Activated naive CD8-positive, alpha-beta T cell treated with anti-CD3 and anti-CD28 coated beads for 36 hours (primary cell): ENCODE measurements at regions not wholly inside any gene's neighbourhood (a gene's known extent, or its start where the extent isn't known, plus 50 kb on each side); places are given as distances from the start of the nearest gene placed in this dataset.

Experiments
- DNase-seq: peaks from one replicate; pipeline ENCODE4 v3.0.0; 2021
- H3K27ac Mint-ChIP-seq: one replicate; pipeline ENCODE4 v1.8.0; 2022; ENCODE audit warnings: mild to moderate bottlenecking, moderate library complexity, mixed read lengths
- H3K27me3 Mint-ChIP-seq: one replicate; pipeline ENCODE4 v1.8.0; 2022; ENCODE audit warnings: mild to moderate bottlenecking, mixed read lengths
- H3K36me3 Mint-ChIP-seq: one replicate; pipeline ENCODE4 v1.8.0; 2021; ENCODE audit warnings: mild to moderate bottlenecking, mixed read lengths
- H3K4me1 Mint-ChIP-seq: one replicate; pipeline ENCODE4 v1.8.0; 2021; ENCODE audit warnings: mixed read lengths
- H3K4me3 Mint-ChIP-seq: one replicate; pipeline ENCODE4 v1.8.0; 2022; ENCODE audit warnings: mild to moderate bottlenecking, moderate library complexity, mixed read lengths
- H3K9me3 Mint-ChIP-seq: one replicate; pipeline ENCODE4 v1.8.0; 2022; ENCODE audit warnings: mixed read lengths

GRCh38 chr21:25254491-25255174 lies 352.6 kb downstream of the MRPL39 start:
- no peaks in the 10 kb centered on the region for H3K36me3 Mint-ChIP-seq
- H3K4me3 Mint-ChIP-seq = no peak overlapping the region

DNA sequence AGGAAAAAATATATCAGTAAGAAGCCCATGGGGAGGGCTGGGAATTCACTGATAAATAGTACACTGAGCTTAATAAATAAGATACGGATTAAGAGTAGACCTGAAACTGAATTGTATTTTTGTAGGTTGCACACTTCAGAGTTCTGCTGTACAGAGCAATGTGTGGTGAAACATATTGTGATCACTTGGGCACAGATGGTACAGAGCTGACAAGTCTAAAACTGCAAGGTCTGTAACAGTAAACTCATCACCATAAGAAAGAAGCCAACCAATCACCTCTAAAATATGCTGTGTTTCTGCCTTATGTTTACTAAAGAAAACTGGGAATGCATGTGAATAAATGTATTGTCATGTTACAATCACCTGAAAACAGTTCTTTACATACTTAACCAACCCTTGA lies 360.7 kb downstream of the MRPL39 start:
- no peak overlapping the region for H3K4me3 Mint-ChIP-seq
- no peaks in the 10 kb centered on the region for H3K36me3 Mint-ChIP-seq

More at GRCh38 chr21:25254491-25255174, 352.6 kb downstream of the MRPL39 start:
- no peak overlapping the region for H3K27ac Mint-ChIP-seq
- peaks cover 8% of the 10 kb centered on the region for H3K27me3 Mint-ChIP-seq
- no peaks in the 10 kb centered on the region for H3K9me3 Mint-ChIP-seq
- no peak for DNase-seq
- H3K4me1 Mint-ChIP-seq = no peaks in the 10 kb centered on the region

DNA sequence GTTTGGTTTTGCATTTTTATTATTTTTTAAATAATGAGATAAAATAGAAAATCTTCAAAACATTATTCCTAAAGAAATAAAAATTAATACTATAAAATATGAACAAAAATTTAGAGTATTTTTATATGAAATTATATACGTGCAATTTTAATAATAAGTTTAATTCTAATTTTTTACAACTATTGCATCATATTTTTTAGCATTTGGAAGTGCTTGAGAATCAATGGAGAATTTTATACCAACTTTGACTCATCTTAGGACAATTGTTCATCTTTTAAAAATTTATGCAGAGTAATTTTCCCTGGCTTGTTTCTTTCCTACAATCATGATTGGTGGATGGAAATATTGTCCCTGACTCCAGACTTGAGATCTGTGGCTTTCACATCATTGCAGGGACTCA lies 362.5 kb downstream of the MRPL39 start:
- Mint-ChIP-seq H3K27me3 (no peaks in the 10 kb centered on the region), H3K4me1 (no peaks in the 10 kb centered on the region), H3K27ac (no peak overlapping the region), H3K4me3 (no peak overlapping the region), H3K9me3 (no peaks in the 10 kb centered on the region), H3K36me3 (no peaks in the 10 kb centered on the region)
- no peak for DNase-seq

More for the DNA sequence above, 360.7 kb downstream of the MRPL39 start:
- Mint-ChIP-seq H3K27ac (no peak overlapping the region), H3K27me3 (no peaks in the 10 kb centered on the region), H3K9me3 (no peaks in the 10 kb centered on the region), H3K4me1 (no peaks in the 10 kb centered on the region)
- no peak for DNase-seq

DNA sequence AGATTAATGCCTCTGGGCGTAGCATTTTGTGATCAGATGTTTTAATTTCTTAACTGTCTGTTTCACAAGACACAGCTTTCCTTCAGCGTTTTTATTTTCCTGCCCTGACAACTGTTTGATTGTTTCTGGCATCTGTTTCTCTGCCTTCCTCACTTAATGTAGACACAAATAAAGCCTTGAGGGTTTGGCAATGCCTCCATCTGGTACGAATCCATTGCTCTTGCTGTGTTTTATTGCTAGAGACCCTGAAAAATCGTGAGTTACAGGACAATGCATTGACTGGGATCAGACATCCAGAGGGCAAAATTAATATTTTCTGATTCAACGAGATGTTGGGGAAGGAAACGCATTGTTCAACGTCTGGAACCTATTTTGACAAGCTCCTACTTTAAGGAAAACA lies 363.5 kb downstream of the MRPL39 start:
- no peaks in the 10 kb centered on the region for H3K27me3 Mint-ChIP-seq
- no peak overlapping the region for H3K27ac Mint-ChIP-seq
- no peak overlapping the region for H3K4me3 Mint-ChIP-seq
- no peaks in the 10 kb centered on the region for H3K4me1 Mint-ChIP-seq
- H3K9me3 Mint-ChIP-seq = no peaks in the 10 kb centered on the region
- no peaks in the 10 kb centered on the region for H3K36me3 Mint-ChIP-seq
- no peak for DNase-seq

DNA sequence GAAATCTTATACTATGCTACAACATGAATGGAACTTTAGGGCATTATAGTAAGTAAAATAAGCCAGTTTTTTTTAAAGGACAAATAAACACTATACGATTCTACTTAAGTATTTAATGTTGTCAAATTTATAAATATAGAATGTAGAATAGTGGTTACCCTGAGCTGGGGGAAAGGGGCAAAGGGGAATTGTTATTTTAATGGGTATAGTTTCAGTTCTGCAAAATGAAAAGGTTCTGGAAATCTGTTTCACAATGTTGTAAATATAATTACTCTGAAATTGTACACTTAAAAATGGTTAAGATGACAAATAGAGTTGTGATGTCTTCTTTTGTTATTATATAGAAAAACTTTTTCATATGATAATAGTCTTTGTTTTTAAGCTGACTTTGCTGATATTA lies 366.3 kb downstream of the MRPL39 start:
- H3K4me1 Mint-ChIP-seq = no peaks in the 10 kb centered on the region
- no peak overlapping the region for H3K4me3 Mint-ChIP-seq
- peaks cover 5% of the 10 kb centered on the region for H3K9me3 Mint-ChIP-seq
- H3K27me3 Mint-ChIP-seq = no peaks in the 10 kb centered on the region
- no peak overlapping the region for H3K27ac Mint-ChIP-seq
- H3K36me3 Mint-ChIP-seq = no peaks in the 10 kb centered on the region
- DNase-seq = no peak

DNA sequence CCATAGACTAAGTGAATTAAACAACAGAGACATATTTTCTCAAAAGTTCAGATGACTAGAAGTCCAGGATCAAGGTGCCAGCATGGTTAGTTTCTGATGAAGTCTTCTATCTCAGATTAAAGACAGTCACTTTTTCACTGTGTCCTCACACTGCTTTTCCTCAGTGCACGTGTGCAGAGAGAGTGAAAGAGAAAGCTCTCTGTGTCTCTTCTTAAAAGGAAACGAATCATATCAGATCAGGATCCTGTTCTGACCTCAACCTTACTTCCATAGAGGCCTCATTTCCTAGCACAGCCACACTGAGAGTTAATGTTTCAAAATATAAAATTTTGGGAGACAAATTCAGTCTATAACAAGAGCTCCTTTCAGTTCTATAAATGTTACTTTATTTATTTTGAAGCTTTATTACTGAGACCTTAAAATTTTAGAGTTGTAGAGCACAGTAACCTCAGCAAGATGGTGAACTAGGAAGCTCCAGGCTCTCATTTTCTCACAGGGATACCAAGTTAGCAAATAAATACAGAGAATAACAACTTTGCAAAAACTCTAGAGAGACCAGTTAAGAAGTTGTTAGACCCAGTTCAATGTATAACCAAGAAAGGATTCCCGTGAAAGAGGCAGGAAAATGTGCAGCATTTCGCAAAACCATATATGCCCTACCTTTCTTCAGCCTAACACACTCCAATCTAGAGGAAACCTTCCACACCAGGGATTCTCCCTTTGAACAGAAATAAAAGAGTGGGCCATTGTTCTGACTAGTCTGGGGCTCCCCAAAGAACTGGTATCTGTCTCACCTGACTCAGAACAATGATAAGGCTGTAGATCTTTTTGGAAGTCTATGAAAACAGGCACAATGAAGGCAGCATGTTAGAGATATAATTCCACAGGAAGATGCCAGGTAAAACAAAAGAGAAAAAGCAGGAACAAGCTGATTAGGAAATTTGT lies 372.2 kb downstream of the MRPL39 start:
- no peak for DNase-seq
- Mint-ChIP-seq H3K4me1 (no peaks in the 10 kb centered on the region), H3K36me3 (no peaks in the 10 kb centered on the region), H3K27me3 (peaks cover 3% of the 10 kb centered on the region), H3K27ac (no peak overlapping the region), H3K9me3 (peaks cover 5% of the 10 kb centered on the region), H3K4me3 (no peak overlapping the region)

DNA sequence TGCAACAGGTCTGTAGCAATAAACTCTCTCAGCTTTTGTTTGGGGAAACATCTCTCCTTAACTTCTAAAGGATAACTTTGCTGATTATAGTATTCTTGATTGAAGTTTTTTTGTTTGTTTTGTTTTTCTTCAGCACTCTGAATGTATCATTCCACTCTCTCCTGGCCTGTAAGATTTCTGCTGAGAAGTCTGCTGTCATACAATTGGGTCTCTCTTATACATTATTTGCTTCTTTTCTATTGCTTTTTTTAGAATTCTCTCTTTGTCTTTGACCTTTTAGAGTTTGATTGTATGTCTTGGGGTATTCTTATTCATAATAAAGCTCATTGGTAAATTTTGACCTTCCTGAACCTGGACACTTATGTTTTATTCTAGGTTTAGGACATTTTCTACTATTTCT lies 386.3 kb downstream of the MRPL39 start:
- H3K4me1 Mint-ChIP-seq = no peaks in the 10 kb centered on the region
- no peak for DNase-seq
- no peak overlapping the region for H3K27ac Mint-ChIP-seq
- H3K9me3 Mint-ChIP-seq = peaks cover 13% of the 10 kb centered on the region
- H3K27me3 Mint-ChIP-seq = no peaks in the 10 kb centered on the region
- H3K36me3 Mint-ChIP-seq = no peaks in the 10 kb centered on the region
- no peak overlapping the region for H3K4me3 Mint-ChIP-seq

GRCh38 chr21:25220169-25220568 lies 387.1 kb downstream of the MRPL39 start:
- no peak for DNase-seq
- Mint-ChIP-seq H3K27me3 (no peaks in the 10 kb centered on the region), H3K4me3 (no peak overlapping the region), H3K9me3 (peaks cover 13% of the 10 kb centered on the region), H3K27ac (no peak overlapping the region), H3K36me3 (no peaks in the 10 kb centered on the region), H3K4me1 (no peaks in the 10 kb centered on the region)

DNA sequence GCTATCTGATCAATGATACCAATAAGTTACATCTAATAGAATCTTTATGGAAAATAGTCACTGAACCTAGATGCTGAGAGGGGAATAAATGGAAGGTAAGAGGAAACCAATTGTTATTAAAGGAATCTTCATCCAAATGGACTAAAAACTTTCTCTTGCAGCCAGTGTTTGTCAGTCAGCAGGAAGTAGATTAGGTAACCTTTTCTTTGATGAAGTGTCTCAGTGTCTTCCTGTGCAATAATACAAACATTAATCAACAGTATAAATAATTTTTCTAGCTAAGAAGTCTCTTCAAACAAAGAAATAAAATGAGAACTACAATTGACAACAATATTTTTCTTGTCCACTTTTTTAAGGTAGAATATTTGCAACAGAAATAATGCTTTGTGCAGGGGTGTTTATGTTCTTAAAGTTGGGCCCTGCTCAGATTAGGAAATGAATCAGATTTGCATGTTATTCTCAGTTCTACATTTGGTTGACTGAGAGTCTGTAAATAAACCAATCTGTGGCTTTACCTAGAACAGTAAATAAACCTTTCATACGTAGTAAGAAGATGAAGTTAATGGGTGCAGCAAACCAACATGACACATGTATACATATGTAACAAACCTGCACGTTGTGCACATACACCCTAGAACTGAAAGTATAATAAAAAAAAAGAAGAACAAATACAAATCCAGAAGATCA lies 391.4 kb downstream of the MRPL39 start:
- Mint-ChIP-seq H3K27me3 (no peaks in the 10 kb centered on the region), H3K9me3 (peaks cover 7% of the 10 kb centered on the region), H3K4me1 (no peaks in the 10 kb centered on the region), H3K27ac (no peak overlapping the region), H3K4me3 (no peak overlapping the region), H3K36me3 (no peaks in the 10 kb centered on the region)
- no peak for DNase-seq

- DNase-seq = no peak
- Mint-ChIP-seq H3K4me1 (no peaks in the 10 kb centered on the region), H3K27me3 (no peaks in the 10 kb centered on the region), H3K27ac (no peak overlapping the region), H3K9me3 (peaks cover 7% of the 10 kb centered on the region), H3K4me3 (no peak overlapping the region), H3K36me3 (no peaks in the 10 kb centered on the region)
Observed at GRCh38 chr21:25214676-25215075, 392.6 kb downstream of the MRPL39 start.

DNA sequence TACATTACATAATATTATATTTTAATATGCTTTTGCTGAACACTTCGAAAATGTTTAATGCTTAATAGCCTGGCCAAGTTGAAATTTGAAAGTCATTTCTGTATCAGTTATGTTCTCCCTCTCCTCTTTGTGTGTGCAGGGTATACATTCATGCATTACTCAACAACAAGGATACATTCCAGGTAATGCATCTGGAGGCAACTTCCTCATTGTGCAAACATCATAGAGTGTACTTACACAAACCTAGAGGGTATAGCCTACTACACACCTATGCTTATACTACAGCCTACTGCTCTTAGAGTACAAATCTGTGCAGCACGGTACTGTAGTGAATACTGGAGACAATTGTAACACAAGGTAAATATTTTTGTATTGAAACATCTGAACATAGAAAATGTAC lies 407.3 kb downstream of the MRPL39 start:
- no peaks in the 10 kb centered on the region for H3K4me1 Mint-ChIP-seq
- no peak overlapping the region for H3K4me3 Mint-ChIP-seq
- no peak overlapping the region for H3K27ac Mint-ChIP-seq
- DNase-seq = no peak
- H3K27me3 Mint-ChIP-seq = no peaks in the 10 kb centered on the region
- no peaks in the 10 kb centered on the region for H3K9me3 Mint-ChIP-seq
- H3K36me3 Mint-ChIP-seq = no peaks in the 10 kb centered on the region

DNA sequence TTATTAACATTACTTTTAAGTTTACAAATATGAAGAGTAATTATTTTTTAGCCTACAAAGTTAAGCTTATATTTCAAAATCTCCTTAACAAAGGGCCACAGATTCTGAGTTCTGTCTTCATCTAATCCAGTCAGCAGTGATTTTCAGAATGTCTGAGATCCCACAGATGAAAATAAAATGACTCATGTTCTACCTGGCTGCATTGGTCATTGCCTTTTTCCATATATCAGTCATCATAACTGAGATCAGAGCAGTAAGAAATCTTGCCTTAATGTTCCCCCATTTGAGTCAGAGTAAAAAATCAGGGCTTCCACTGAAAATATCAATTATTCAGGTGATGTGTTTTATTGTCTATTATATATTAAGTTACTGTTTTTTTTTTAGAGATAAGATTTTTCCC lies 416.1 kb downstream of the MRPL39 start:
- no peak overlapping the region for H3K27ac Mint-ChIP-seq
- H3K36me3 Mint-ChIP-seq = no peaks in the 10 kb centered on the region
- H3K4me3 Mint-ChIP-seq = no peak overlapping the region
- no peaks in the 10 kb centered on the region for H3K9me3 Mint-ChIP-seq
- DNase-seq = no peak
- H3K27me3 Mint-ChIP-seq = no peaks in the 10 kb centered on the region
- H3K4me1 Mint-ChIP-seq = no peaks in the 10 kb centered on the region

GRCh38 chr21:25189497-25189896 lies 417.8 kb downstream of the MRPL39 start:
- H3K4me3 Mint-ChIP-seq = no peak overlapping the region
- no peaks in the 10 kb centered on the region for H3K36me3 Mint-ChIP-seq
- H3K9me3 Mint-ChIP-seq = no peaks in the 10 kb centered on the region
- DNase-seq = no peak
- no peaks in the 10 kb centered on the region for H3K27me3 Mint-ChIP-seq
- no peaks in the 10 kb centered on the region for H3K4me1 Mint-ChIP-seq
- no peak overlapping the region for H3K27ac Mint-ChIP-seq

- no peaks in the 10 kb centered on the region for H3K36me3 Mint-ChIP-seq
- H3K9me3 Mint-ChIP-seq = no peaks in the 10 kb centered on the region
- H3K27me3 Mint-ChIP-seq = no peaks in the 10 kb centered on the region
- no peaks in the 10 kb centered on the region for H3K4me1 Mint-ChIP-seq
- no peak overlapping the region for H3K4me3 Mint-ChIP-seq
- H3K27ac Mint-ChIP-seq = no peak overlapping the region
- DNase-seq = no peak
Observed at GRCh38 chr21:25188677-25189079, 418.6 kb downstream of the MRPL39 start.

GRCh38 chr21:25186273-25186672 lies 421.0 kb downstream of the MRPL39 start:
- Mint-ChIP-seq H3K36me3 (no peaks in the 10 kb centered on the region), H3K9me3 (no peaks in the 10 kb centered on the region)

More at GRCh38 chr21:25186273-25186672, 421.0 kb downstream of the MRPL39 start:
- Mint-ChIP-seq H3K27me3 (no peaks in the 10 kb centered on the region), H3K4me3 (no peak overlapping the region), H3K4me1 (no peaks in the 10 kb centered on the region), H3K27ac (no peak overlapping the region)
- DNase-seq = no peak
